ENCODE measurements at regions not wholly inside any gene's neighbourhood (a gene's known extent, or its start where the extent isn't known, plus 50 kb on each side); places are given as distances from the start of the nearest gene placed in this dataset.
"Not testable (repeated sequence)": the region's sequence is repeated elsewhere in the genome, so short reads cannot be mapped to it uniquely, and the experiment has no call there.

DNA sequence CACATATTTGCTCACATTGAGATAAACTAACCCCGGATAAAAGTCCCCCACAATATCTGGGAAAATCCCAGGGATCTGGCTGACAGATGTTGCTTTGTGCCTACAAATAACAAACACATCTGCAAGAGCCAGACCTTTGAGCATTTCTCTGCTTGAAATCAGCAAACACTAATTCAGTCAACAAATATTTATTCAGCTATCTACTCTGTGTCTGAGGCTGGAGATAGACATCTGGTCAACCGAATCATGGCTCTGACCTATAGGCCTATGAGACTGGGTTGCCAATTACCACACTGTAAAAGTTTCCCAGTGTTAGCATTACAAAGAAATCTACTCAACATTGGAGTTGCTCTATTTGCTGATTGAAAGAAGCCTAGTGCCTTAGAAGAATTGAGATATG is 201.1 kb upstream of the CADPS start:
- no peak for DNase-seq (ENCODE audit: extremely low read depth in 1 of 11, low read depth in 9 of 11, low spot score in 4 of 11)

DNA sequence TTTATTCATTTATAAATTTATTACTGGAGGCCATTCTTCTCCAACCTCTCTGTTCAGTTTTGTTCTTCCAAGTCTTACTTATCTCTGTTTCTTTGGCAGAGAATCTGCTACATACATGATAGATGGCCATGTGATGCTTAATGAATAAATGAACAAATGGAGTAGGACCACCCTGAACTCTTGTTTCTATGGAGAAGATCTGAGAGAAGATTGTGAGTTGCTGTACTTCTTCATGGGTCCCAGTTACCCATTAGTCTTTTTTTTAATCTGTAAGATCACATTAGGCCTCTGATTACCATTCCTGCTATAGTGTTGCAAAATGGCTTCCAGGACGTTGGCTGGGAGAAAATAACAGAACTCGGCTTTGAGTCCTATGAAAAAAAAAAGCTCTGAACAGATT is 191.9 kb upstream of the SYNPR start:
- no peak for DNase-seq (ENCODE audit: extremely low read depth in 1 of 11, low read depth in 9 of 11, low spot score in 4 of 11)

DNA sequence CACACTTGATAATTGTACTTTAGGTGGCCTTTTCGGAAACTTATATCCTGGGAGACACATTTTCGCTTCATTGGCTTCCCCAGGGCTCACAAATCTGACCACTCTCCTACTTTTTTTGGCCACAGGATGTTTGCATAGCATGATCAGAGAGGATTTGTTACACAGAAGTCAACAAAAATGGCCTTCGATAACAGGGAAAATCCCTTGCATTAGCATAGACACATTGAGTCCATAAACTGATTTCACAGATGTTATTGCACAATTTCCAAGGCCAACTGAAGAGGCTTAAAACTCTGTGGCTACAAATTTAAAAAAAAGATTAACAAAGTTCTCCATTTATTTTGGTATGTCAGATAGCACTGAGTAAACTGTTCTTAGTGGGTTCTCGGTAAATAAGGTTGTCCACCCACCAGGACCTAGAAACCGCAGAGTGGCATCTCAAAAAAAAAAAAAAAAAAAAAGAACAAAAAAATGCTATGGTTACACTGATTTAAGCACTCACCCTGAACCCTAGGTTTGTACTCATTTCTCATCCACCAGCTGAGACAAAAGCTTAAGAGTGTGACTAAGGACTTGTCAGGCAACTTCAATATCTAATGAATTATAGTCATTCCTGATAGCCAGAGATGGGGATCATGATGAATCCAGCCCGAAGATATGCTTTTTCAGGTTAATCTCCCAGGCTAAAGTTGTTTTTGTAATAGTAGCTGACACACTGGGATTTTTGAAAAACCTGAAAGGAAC is 188.9 kb upstream of the SYNPR start:
- DNase-seq (ENCODE audit: extremely low read depth in 1 of 11, low read depth in 9 of 11, low spot score in 4 of 11) = no peak

DNA sequence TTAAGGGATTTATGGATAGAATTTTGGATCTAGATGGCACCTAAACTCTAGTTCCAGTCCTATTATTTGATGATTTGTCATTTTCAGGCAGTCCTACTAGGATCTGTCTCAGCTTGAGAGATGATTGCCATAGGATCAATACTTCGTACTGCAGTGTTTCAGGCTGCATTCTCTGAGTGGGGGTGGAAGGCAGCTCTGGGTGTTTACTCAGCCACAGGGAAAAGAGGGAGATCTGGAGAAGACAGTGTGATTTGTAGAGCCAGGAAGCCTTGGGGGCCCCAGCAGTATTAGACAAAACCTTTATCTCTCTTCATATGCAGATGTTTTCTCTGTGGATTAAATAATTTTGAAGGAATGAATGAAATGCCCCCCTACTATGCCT is 188.4 kb upstream of the SYNPR start:
- no peak for DNase-seq (ENCODE audit: extremely low read depth in 1 of 11, low read depth in 9 of 11, low spot score in 4 of 11)

DNA sequence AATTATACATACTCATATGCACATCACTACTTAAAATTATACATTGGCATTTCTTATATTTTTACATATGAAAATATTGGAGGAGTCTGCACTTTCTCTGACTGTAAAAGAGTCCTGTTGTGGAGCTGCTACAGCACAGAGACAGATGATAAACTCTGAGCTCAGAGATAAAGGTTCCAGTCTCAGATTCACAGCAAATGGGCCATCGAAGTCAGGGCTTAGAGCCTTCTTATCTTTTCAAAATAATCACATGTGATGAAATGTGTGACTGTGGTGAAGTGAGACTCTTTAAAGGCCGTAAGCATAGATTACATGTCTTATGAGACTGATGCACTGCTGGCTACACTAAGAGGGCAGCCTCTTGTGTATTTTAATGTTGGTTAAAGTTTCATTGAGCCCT is 187.5 kb upstream of the SYNPR start:
- no peak for DNase-seq (ENCODE audit: extremely low read depth in 1 of 11, low read depth in 9 of 11, low spot score in 4 of 11)

DNA sequence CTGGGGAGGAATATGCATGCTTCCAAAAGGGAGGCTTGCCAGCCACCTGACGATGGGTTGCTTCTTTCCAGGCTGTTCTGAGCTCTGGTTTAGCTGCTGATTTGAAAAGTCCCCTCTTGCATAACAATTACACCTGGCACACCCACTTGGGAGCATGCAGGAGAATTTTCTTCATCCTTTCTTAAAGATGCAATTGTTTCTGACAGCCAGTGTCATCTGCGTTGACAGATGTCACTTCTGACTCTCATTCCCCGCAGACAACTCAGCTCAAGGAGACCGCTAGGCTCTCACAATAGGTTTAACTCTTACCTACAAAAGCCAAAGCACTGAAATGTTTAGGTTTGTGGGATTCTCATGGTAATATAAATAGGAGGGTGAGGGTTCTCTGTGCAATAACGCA is 185.6 kb upstream of the SYNPR start:
- no peak for DNase-seq (ENCODE audit: extremely low read depth in 1 of 11, low read depth in 9 of 11, low spot score in 4 of 11)

DNA sequence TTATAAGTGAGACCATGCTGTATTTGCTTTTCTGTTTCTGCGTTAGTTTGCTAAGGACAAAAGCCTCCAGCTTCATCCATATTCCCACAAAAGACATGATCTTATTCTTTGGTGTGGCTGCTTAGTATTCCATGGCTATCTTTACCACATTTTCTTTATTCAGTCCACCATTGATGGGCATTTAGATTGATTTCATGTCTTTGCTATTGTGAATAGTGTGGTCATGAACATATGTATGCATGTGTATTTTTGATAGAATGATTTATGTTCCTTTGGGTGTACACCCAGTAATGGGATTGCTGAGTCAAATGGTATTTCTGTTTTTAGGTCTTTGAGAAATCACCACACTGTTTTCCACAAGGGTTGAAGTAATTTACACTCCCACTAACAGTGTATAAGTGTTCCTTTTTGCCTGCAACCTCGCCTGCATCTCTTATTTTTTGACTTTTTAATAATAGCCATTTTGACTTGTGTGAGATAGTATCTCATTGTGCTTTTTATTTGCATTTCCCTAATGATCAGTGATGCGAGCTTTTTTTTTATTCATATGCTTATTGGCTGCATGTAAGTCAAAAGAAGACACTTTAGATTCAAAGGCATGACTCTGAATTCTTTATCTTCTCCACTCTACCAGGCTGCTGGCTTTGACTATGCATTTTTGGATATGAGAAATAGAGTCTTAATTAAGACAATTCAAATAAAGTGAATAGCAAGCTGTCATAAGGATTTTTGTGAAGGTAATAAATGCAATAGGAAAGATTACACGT is 183.3 kb upstream of the SYNPR start:
- DNase-seq (ENCODE audit: extremely low read depth in 1 of 11, low read depth in 9 of 11, low spot score in 4 of 11) = no peak

DNA sequence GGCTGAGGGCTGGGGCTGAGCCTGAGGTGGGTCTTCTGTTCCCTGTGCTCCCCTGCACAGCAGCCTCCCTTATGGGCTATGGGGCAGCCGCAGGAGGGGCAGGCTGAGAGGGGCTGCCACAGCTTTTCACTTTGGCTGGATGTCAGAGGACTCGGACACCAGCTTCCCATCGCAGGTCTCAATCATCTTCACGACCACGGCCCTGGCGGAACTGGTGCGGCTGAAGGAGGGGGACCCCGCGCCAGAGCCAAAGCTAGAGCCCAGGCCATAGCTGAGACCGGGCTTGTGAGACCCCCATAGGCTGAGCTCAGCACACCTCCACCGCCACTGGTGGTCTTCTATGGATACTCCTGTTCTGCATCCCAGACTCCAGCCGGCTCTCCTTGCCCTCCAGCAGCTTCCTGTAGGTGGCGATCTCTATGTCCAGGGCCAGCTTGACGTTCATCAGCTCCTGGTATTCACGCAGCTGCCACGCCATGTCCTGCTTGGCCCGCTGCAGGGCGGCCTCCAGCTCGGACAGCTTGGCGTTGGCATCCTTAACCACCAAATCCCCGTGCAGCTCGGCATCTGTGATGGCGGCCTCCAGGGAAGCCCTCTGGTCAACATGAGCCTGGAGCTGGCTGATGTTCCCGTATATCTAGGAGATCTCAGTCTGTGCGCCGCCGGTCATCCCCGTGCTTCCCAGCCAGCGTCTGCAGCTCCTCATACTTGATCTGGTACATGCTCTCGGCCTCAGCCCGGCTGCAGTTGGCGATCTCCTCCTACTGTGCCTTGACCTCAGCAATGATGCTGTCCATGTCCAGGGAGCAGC is 181.7 kb upstream of the SYNPR start:
- DNase-seq (ENCODE audit: extremely low read depth in 1 of 11, low read depth in 9 of 11, low spot score in 4 of 11) = no peak

DNA sequence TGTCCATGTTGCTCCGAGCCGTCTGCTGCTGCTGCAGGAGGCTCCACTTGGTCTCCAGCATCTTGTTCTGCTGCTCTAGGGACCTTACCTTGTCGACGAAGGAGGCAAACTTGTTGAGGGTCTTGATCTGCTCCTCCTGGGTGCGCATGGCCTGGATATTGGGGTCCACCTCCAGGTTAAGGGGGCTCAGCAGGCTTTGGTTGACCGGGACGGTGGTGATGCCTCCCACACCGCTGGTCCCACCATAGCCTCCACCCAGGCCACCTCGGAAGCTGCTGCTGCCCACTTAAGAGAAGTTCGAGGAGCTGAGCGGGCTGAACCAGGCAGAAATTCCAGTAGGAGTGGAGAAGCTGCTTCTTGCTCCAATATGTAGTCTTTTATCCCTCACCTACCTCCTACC is 180.7 kb upstream of the SYNPR start:
- no peak for DNase-seq (ENCODE audit: extremely low read depth in 1 of 11, low read depth in 9 of 11, low spot score in 4 of 11)

DNA sequence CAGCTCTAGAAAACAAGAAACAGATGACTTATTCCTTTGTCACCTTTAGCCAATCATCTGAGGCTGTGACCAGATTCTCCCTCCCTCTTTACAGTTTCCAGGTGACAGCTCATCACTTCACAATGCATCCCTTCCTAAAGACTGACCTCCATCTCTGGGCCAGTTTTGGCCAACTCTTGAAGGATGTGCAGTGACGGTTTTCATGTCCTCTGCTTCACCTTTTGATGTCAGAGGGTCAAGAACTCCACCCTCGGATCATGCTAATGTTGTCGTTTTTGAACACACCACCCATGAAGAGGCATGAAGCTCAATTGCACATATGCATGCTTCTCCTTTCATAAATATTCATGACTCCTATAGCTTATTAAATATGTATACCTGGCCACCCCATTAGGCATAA is 161.2 kb upstream of the SYNPR start:
- no peak for DNase-seq (ENCODE audit: extremely low read depth in 1 of 11, low read depth in 9 of 11, low spot score in 4 of 11)

DNA sequence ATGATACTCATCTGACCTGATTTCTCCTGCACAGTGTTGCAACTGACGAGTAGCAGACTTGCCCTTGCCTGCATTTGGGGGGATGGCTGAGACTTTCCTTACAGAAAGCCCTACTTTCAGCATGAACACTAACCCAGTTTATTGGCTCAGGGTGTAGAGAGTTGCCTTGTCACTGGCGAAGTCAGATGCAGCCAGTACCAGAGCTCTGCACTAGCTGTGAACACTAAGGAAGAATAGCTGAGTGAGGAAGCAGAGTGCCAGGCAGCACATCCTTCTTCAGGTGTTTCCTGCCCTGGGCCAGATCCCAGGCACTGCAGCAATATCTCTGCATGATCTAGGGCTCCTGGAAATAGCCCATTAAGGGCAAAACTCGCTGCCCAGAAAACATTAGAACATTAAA is 154.0 kb upstream of the SYNPR start:
- DNase-seq (ENCODE audit: extremely low read depth in 1 of 11, low read depth in 9 of 11, low spot score in 4 of 11) = no peak

DNA sequence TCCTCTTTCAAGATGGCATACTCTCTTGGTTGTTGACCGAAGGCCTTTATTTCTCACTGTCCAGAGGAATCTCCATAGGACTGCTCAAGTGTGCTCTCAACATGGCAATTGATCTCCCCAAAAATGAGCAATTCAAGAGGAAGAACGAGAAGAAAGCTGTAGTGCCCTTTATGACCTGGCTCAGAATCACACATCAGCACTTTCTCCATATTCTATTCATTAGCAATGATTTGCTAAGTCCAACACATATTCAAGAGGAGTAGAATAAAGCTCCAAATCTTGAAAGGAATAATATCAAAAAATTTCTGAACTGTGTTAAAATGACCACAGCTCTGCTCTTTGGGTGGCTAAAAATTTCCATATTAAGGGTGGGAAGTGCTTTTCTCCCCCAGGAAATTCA is 151.6 kb upstream of the SYNPR start:
- no peak for DNase-seq (ENCODE audit: extremely low read depth in 1 of 11, low read depth in 9 of 11, low spot score in 4 of 11)

DNA sequence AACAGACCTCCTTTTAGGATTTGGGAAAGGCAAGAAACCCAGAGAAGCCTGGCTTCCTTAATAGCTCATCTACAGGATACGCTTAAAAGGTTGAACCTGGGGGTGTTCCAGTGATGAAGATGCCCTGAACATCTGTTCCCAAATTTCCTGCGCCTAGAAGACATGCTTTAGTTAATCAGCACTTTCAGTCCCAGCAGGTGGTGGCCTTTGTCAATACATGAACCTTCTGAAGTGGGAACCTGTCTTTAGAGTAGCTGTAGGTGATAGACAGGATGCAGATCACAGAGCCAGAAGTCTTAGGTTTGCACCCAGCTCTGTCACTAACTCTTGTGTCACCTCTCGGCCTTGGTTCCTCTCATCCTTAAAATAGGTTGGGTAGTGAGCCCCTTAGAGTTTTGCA is 149.7 kb upstream of the SYNPR start:
- DNase-seq (ENCODE audit: extremely low read depth in 1 of 11, low read depth in 9 of 11, low spot score in 4 of 11) = no peak

DNA sequence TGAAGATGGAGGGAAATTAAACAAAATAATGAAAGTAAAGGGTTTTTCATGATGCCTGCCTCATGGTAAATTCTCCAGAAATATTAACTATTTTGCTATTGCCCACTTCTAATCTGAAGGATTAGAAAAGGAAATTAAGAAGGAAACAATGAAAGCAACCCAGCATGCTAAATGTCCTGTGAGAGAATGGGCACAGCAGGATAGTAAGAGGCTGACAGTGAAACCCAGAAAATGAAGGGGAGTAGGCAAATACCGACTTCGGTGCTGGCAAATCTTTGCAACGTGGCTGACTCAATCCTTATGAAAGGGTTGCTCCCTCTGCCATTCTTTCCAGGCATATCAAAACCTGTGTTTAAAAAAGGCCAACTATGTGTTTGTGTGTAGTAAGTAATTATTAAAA is 147.5 kb upstream of the SYNPR start:
- DNase-seq (ENCODE audit: extremely low read depth in 1 of 11, low read depth in 9 of 11, low spot score in 4 of 11) = no peak

DNA sequence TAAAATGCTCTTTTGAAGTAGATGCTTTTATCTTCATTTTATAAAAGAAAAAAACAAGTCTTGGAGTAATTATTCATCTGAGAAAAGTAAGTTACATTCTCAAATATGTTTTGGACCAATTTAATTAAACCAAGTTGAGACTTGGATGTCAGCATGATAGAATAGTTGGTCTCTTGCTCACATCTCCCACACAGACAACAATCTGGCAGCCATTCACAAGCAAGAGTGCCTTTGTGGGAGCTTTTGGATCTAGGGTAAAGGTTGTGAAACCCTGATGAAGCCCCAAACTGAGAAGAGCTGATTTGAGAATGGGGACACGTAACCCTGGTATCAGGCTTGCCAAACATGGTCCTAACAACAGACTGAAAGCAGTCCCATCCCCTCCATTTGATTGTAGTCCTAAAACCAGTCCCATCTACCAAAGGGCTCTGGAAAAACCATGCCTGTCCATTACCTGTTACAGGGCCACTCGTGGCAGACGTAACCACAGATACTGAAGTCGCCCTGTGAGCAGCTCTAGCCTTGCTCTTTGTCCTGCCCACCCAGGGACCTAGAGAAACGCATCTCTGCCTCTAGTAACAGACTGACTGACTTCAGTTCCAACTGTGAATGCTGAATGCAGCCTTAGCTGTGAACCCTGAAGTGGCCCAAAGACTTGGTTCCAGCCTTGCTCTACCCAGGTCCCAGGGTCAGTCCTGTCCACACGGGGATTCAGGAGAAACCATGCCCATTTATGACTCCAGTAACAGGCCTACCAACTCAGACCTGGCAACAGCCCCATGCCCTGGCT is 145.5 kb upstream of the SYNPR start:
- no peak for DNase-seq (ENCODE audit: extremely low read depth in 1 of 11, low read depth in 9 of 11, low spot score in 4 of 11)

DNA sequence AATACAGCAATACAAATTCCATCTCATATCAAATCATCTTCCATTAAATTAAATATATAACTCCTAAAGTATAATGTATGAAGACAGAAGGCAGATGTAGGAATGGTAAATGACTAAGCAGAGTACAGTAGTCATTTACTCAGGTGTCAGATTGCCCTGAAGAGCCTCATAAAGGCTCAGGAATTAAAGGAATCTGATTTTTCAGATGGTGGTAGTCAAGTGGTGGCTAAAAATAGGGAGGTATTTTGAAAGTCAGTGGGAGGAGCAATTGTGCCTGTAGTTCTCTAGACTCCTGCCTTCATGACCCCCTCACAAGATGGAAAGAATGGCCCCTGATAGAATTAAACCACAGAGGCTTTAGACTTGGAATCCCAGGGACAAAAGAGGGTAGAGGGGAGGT is 142.7 kb upstream of the SYNPR start:
- DNase-seq (ENCODE audit: extremely low read depth in 1 of 11, low read depth in 9 of 11, low spot score in 4 of 11) = no peak

DNA sequence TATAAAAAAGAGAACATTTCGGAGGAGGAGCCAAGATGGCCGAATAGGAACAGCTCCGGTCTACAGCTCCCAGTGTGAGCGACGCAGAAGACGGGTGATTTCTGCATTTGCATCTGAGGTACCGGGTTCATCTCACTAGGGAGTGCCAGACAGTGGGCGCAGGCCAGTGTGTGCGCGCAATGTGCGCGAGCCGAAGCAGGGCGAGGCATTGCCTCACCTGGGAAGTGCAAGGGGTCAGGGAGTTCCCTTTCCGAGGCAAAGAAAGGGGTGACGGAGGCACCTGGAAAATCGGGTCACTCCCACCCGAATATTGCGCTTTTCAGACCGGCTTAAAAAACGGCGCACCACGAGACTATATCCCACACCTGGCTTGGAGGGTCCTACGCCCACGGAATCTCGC is 141.9 kb upstream of the SYNPR start:
- not testable (repeated sequence) for DNase-seq (ENCODE audit: extremely low read depth in 1 of 11, low read depth in 9 of 11, low spot score in 4 of 11)

DNA sequence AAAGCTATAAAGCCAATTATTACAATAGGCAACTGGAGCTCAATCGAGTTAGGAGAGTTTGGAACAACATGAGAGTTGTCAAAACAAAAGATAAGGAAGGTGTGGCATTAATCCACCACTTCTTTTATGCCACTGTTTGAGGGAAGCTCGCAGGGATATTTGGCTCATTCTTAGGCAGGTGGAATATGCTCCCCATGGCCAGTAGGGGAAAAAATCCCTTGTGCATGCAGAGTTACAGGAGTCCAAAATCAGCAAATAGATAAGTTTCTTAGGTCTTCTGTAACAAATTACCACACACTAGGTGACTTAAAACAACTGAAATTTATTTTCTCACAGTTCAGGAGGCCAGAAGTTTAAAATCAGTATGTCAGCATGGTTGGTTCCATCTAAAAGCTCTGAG is 135.4 kb upstream of the SYNPR start:
- no peak for DNase-seq (ENCODE audit: extremely low read depth in 1 of 11, low read depth in 9 of 11, low spot score in 4 of 11)

DNA sequence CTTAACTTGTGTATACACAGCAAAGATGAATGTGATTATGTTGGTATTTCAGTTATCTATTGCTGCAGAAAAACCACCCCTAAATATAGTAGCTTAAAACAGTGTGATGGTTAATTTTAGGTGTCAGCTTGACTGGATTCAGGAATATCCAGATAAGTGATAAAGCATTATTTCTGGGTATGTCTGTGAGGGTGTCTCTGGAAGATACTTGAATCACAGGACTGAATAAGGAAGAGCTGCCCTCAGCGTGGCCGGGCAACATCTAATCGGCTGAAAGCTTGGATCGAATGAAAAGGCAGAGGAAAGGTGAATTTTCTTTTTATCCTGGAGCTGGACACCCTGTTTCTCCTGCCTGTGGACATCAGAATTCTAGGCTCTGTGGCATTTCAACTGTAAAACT is 132.0 kb upstream of the SYNPR start:
- DNase-seq (ENCODE audit: extremely low read depth in 1 of 11, low read depth in 9 of 11, low spot score in 4 of 11) = no peak

All from renal cortex interstitium (tissue), 11 donors.